Activated naive CD4-positive, alpha-beta T cell treated with anti-CD3 and anti-CD28 coated beads, Interleukin-2, amount 10 ng/mL, durations not matched to agents 7 days and 5 days (primary cell): ENCODE measurements at regions not wholly inside any gene's neighbourhood (a gene's known extent, or its start where the extent isn't known, plus 50 kb on each side); places are given as distances from the start of the nearest gene placed in this dataset.

ENCODE experiments used
- CTCF ChIA-PET: fragments of 350-600 bp; sonication (Branson Sonifier 250); formaldehyde crosslinking; loops from one replicate; lab custom pipeline; 2021; ENCODE audit warnings: antibody characterized with exemption; lab: Charles Lee
- DNase-seq: peaks from one replicate; pipeline ENCODE4 v3.0.0-alpha.2; 2020
- H3K27ac Mint-ChIP-seq: one replicate; pipeline ENCODE4 v1.8.0; 2021; ENCODE audit warnings: mild to moderate bottlenecking, moderate library complexity, mixed read lengths
- H3K27me3 Mint-ChIP-seq: one replicate; pipeline ENCODE4 v1.8.0; 2021; ENCODE audit warnings: mild to moderate bottlenecking, mixed read lengths
- H3K36me3 Mint-ChIP-seq: one replicate; pipeline ENCODE4 v1.8.0; 2021; ENCODE audit warnings: mixed read lengths
- H3K4me1 Mint-ChIP-seq: one replicate; pipeline ENCODE4 v1.8.0; 2021; ENCODE audit warnings: mixed read lengths
- H3K4me3 Mint-ChIP-seq: one replicate; pipeline ENCODE4 v1.8.0; 2021; ENCODE audit warnings: mild to moderate bottlenecking, moderate library complexity, mixed read lengths
- H3K9me3 Mint-ChIP-seq: one replicate; pipeline ENCODE4 v1.8.0; 2021; ENCODE audit warnings: mixed read lengths

GRCh38 chr4:112751447-112751846 lies 114.5 kb downstream of the LARP7 start:
- Mint-ChIP-seq H3K4me1 (no peaks in the 10 kb centered on the region), H3K27me3 (no peaks in the 10 kb centered on the region), H3K36me3 (no peaks in the 10 kb centered on the region), H3K4me3 (no peak overlapping the region), H3K27ac (no peak overlapping the region), H3K9me3 (no peaks in the 10 kb centered on the region)
- no peak for DNase-seq
- CTCF ChIA-PET: interaction anchor here (1.3 kb wide), 1 partner anchor 104 kb away, joined by 4 read pairs; no protein-coding TSS in a partner anchor

- CTCF ChIA-PET: interaction anchor here (1.5 kb wide), 1 partner anchor 10 kb away, joined by 3 read pairs; no protein-coding TSS in a partner anchor
- Mint-ChIP-seq H3K9me3 (no peaks in the 10 kb centered on the region), H3K27me3 (no peaks in the 10 kb centered on the region), H3K36me3 (no peaks in the 10 kb centered on the region), H3K4me1 (no peaks in the 10 kb centered on the region), H3K4me3 (no peak overlapping the region), H3K27ac (no peak overlapping the region)
- no peak for DNase-seq
These were observed 115.1 kb downstream of the LARP7 start for GRCh38 chr4:112752061-112752460.

- H3K4me3 Mint-ChIP-seq: no peak overlapping the region
- CTCF ChIA-PET: interaction anchor here (1.5 kb wide), 1 partner anchor 10 kb away, joined by 3 read pairs; no protein-coding TSS in a partner anchor
- H3K9me3 Mint-ChIP-seq: no peaks in the 10 kb centered on the region
- H3K36me3 Mint-ChIP-seq: no peaks in the 10 kb centered on the region
- no peak for DNase-seq
- no peaks in the 10 kb centered on the region for H3K4me1 Mint-ChIP-seq
- H3K27ac Mint-ChIP-seq: no peak overlapping the region
- no peaks in the 10 kb centered on the region for H3K27me3 Mint-ChIP-seq
These were observed 115.6 kb downstream of the LARP7 start for GRCh38 chr4:112752510-112752909.

GRCh38 chr4:112753333-112753732 lies 116.4 kb downstream of the LARP7 start:
- H3K4me3 Mint-ChIP-seq: no peak overlapping the region
- no peak for DNase-seq
- no peaks in the 10 kb centered on the region for H3K4me1 Mint-ChIP-seq
- H3K36me3 Mint-ChIP-seq: no peaks in the 10 kb centered on the region
- CTCF ChIA-PET: interaction anchor here (1.5 kb wide), 1 partner anchor 9 kb away, joined by 3 read pairs; no protein-coding TSS in a partner anchor
- no peak overlapping the region for H3K27ac Mint-ChIP-seq
- no peaks in the 10 kb centered on the region for H3K27me3 Mint-ChIP-seq
- no peaks in the 10 kb centered on the region for H3K9me3 Mint-ChIP-seq

- no peak overlapping the region for H3K4me3 Mint-ChIP-seq
- H3K9me3 Mint-ChIP-seq: no peaks in the 10 kb centered on the region
- CTCF ChIA-PET: interaction anchor here (0.6 to 1.0 kb wide), 2 partner anchors 9 to 92 kb away, joined by 3 to 4 read pairs; no protein-coding TSS in a partner anchor
- no peak for DNase-seq
- H3K4me1 Mint-ChIP-seq: no peaks in the 10 kb centered on the region
- no peaks in the 10 kb centered on the region for H3K36me3 Mint-ChIP-seq
- no peaks in the 10 kb centered on the region for H3K27me3 Mint-ChIP-seq
- no peak overlapping the region for H3K27ac Mint-ChIP-seq
These were observed 122.4 kb downstream of the LARP7 start for GRCh38 chr4:112759313-112759712.

GRCh38 chr4:112765317-112765974 lies 128.5 kb downstream of the LARP7 start:
- no peaks in the 10 kb centered on the region for H3K27me3 Mint-ChIP-seq
- CTCF ChIA-PET: interaction anchor here (0.6 to 2.7 kb wide), 27 partner anchors 9 to 429 kb away, joined by 3 to 27 read pairs (median 4); partner anchors contain the start of genes LARP7 and ZGRF1
- H3K4me1 Mint-ChIP-seq: no peaks in the 10 kb centered on the region
- H3K27ac Mint-ChIP-seq: no peak overlapping the region
- H3K36me3 Mint-ChIP-seq: no peaks in the 10 kb centered on the region
- H3K4me3 Mint-ChIP-seq: no peak overlapping the region
- DNase-seq: no peak
- H3K9me3 Mint-ChIP-seq: no peaks in the 10 kb centered on the region

- H3K27me3 Mint-ChIP-seq: no peaks in the 10 kb centered on the region
- CTCF ChIA-PET: interaction anchor here (0.6 to 2.5 kb wide), 13 partner anchors 13 to 480 kb away, joined by 3 to 27 read pairs (median 4); no protein-coding TSS in a partner anchor
- DNase-seq: no peak
These were observed 129.5 kb downstream of the LARP7 start for GRCh38 chr4:112766422-112766821.

GRCh38 chr4:112767386-112767785 lies 130.4 kb downstream of the LARP7 start:
- H3K4me1 Mint-ChIP-seq: no peaks in the 10 kb centered on the region
- CTCF ChIA-PET: interaction anchor here (1.8 kb wide), 1 partner anchor 9 kb away, joined by 5 read pairs; no protein-coding TSS in a partner anchor
- no peak for DNase-seq
- H3K27ac Mint-ChIP-seq: no peak overlapping the region
- H3K4me3 Mint-ChIP-seq: no peak overlapping the region
- H3K36me3 Mint-ChIP-seq: no peaks in the 10 kb centered on the region
- H3K27me3 Mint-ChIP-seq: no peaks in the 10 kb centered on the region
- H3K9me3 Mint-ChIP-seq: no peaks in the 10 kb centered on the region

More at GRCh38 chr4:112766422-112766821, 129.5 kb downstream of the LARP7 start:
- Mint-ChIP-seq H3K36me3 (no peaks in the 10 kb centered on the region), H3K4me1 (no peaks in the 10 kb centered on the region), H3K9me3 (no peaks in the 10 kb centered on the region), H3K4me3 (no peak overlapping the region), H3K27ac (no peak overlapping the region)

GRCh38 chr4:112770114-112770513 lies 133.2 kb downstream of the LARP7 start:
- Mint-ChIP-seq H3K27ac (no peak overlapping the region), H3K36me3 (no peaks in the 10 kb centered on the region), H3K27me3 (peaks cover 4% of the 10 kb centered on the region), H3K4me3 (no peak overlapping the region), H3K9me3 (no peaks in the 10 kb centered on the region), H3K4me1 (no peaks in the 10 kb centered on the region)
- DNase-seq: no peak
- CTCF ChIA-PET: no interaction called here

GRCh38 chr4:112775801-112776200 lies 138.9 kb downstream of the LARP7 start:
- no peaks in the 10 kb centered on the region for H3K9me3 Mint-ChIP-seq
- no peak overlapping the region for H3K27ac Mint-ChIP-seq
- DNase-seq: no peak
- CTCF ChIA-PET: interaction anchor here (1.0 to 1.5 kb wide), 3 partner anchors 8 to 19 kb away, joined by 3 to 6 read pairs (median 5); no protein-coding TSS in a partner anchor
- H3K4me1 Mint-ChIP-seq: no peaks in the 10 kb centered on the region
- no peak overlapping the region for H3K4me3 Mint-ChIP-seq
- peaks cover 4% of the 10 kb centered on the region for H3K27me3 Mint-ChIP-seq
- H3K36me3 Mint-ChIP-seq: no peaks in the 10 kb centered on the region

- CTCF ChIA-PET: interaction anchor here (1.0 to 1.5 kb wide), 3 partner anchors 9 to 20 kb away, joined by 3 to 6 read pairs (median 5); no protein-coding TSS in a partner anchor
- H3K4me1 Mint-ChIP-seq: no peaks in the 10 kb centered on the region
- no peak overlapping the region for H3K4me3 Mint-ChIP-seq
These were observed 139.6 kb downstream of the LARP7 start for GRCh38 chr4:112776535-112776934.

GRCh38 chr4:112778520-112778919 lies 141.6 kb downstream of the LARP7 start:
- Mint-ChIP-seq H3K4me1 (no peaks in the 10 kb centered on the region), H3K27ac (no peak overlapping the region), H3K4me3 (no peak overlapping the region), H3K36me3 (no peaks in the 10 kb centered on the region), H3K27me3 (peaks cover 4% of the 10 kb centered on the region), H3K9me3 (no peaks in the 10 kb centered on the region)
- CTCF ChIA-PET: no interaction called here
- DNase-seq: no peak

More at GRCh38 chr4:112776535-112776934, 139.6 kb downstream of the LARP7 start:
- Mint-ChIP-seq H3K27ac (no peak overlapping the region), H3K9me3 (no peaks in the 10 kb centered on the region), H3K36me3 (no peaks in the 10 kb centered on the region), H3K27me3 (peaks cover 4% of the 10 kb centered on the region)
- DNase-seq: no peak

- Mint-ChIP-seq H3K4me3 (no peak overlapping the region), H3K36me3 (no peaks in the 10 kb centered on the region), H3K9me3 (no peaks in the 10 kb centered on the region), H3K27ac (no peak overlapping the region), H3K27me3 (no peaks in the 10 kb centered on the region), H3K4me1 (no peaks in the 10 kb centered on the region)
- CTCF ChIA-PET: no interaction called here
- DNase-seq: no peak
These were observed 156.1 kb downstream of the LARP7 start for GRCh38 chr4:112793033-112793432.

- CTCF ChIA-PET: no interaction called here
- H3K36me3 Mint-ChIP-seq: no peaks in the 10 kb centered on the region
These were observed 163.1 kb downstream of the LARP7 start for GRCh38 chr4:112800001-112800400.

GRCh38 chr4:112801341-112801740 lies 164.4 kb downstream of the LARP7 start:
- no peak overlapping the region for H3K27ac Mint-ChIP-seq
- H3K36me3 Mint-ChIP-seq: no peaks in the 10 kb centered on the region
- H3K4me1 Mint-ChIP-seq: no peaks in the 10 kb centered on the region
- CTCF ChIA-PET: no interaction called here
- no peak for DNase-seq
- H3K27me3 Mint-ChIP-seq: no peaks in the 10 kb centered on the region
- no peak overlapping the region for H3K4me3 Mint-ChIP-seq
- no peaks in the 10 kb centered on the region for H3K9me3 Mint-ChIP-seq

More at GRCh38 chr4:112800001-112800400, 163.1 kb downstream of the LARP7 start:
- Mint-ChIP-seq H3K27ac (no peak overlapping the region), H3K4me3 (no peak overlapping the region), H3K9me3 (no peaks in the 10 kb centered on the region), H3K4me1 (no peaks in the 10 kb centered on the region), H3K27me3 (no peaks in the 10 kb centered on the region)
- no peak for DNase-seq
